ENCODE measurements at regions not wholly inside any gene's neighbourhood (a gene's known extent, or its start where the extent isn't known, plus 50 kb on each side); places are given as distances from the start of the nearest gene placed in this dataset.

- no peak for DNase-seq
- H3K4me3 Mint-ChIP-seq (ENCODE audit: unreplicated experiment) = no peak overlapping the region
- Histone ChIP-seq H3K4me3 (ENCODE audit: low read depth, low read length) (no peak overlapping the region), H3K4me1 (no peaks in the 10 kb centered on the region), H3K36me3 (ENCODE audit: control insufficient read depth, insufficient read depth, low read length) (no peaks in the 10 kb centered on the region), H3K27me3 (replicated peaks; ENCODE audit: control insufficient read depth, insufficient read depth, low read length) (no peaks in the 10 kb centered on the region), H3K9me3 (no peaks in the 10 kb centered on the region)
- no peaks in the 10 kb centered on the region for H3K36me3 Mint-ChIP-seq (ENCODE audit: insufficient read depth, unreplicated experiment)
- H3K27ac Mint-ChIP-seq (ENCODE audit: unreplicated experiment) = no peak overlapping the region
- H3K4me1 Mint-ChIP-seq (ENCODE audit: low read depth, unreplicated experiment) = no peaks in the 10 kb centered on the region
- no TSS peak for BruUV-seq (replicated peaks)
- no peak for TF ChIP-seq CTCF (IDR thresholded peaks at IDR 0.05; ENCODE audit: insufficient read depth in 1 of 2, low read depth in 1 of 2, low read length in 1 of 2, severe bottlenecking in 1 of 2, unreplicated experiment in 1 of 2)
- intact Hi-C loops (cut with micrococcal nuclease; ENCODE audit: unreplicated experiment) = no loop called here
- peaks cover 34% of the 10 kb centered on the region for H3K27me3 Mint-ChIP-seq (ENCODE audit: insufficient read depth, unreplicated experiment)
- no peaks in the 10 kb centered on the region for H3K9me3 Mint-ChIP-seq (ENCODE audit: unreplicated experiment)
- CTCF ChIA-PET = no interaction called here
- POLR2A ChIA-PET = no interaction called here
These were observed 76.3 kb upstream of the ZC3H12A start for GRCh38 chr1:37398096-37398495.

DNA sequence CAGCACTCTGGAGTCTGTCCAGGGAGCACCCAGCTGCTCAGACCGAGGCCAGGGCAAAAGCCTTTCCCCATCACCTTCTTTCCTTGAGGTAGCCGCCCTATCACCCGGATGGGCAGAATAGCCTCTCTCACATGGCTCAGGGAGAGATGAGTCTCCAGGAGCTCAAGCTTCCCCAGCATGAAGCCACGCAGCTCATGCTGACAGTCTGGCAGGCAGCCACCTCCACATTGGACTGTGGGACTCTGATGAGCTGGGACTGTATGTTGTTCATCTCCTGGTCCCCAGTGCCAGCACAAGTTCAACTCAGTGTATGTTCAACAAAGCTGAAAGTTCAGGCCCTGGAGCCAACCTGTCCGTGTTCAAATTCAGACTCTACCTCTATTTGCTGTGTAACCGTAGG is 75.2 kb upstream of the ZC3H12A start:
- peaks cover 35% of the 10 kb centered on the region for H3K27me3 Mint-ChIP-seq (ENCODE audit: insufficient read depth, unreplicated experiment)
- intact Hi-C loops (cut with micrococcal nuclease; ENCODE audit: unreplicated experiment) = no loop called here
- DNase-seq = no peak
- ChIA-PET POLR2A (no interaction called here), CTCF (no interaction called here)
- no peaks in the 10 kb centered on the region for H3K36me3 Mint-ChIP-seq (ENCODE audit: insufficient read depth, unreplicated experiment)
- no peak for TF ChIP-seq CTCF (IDR thresholded peaks at IDR 0.05; ENCODE audit: insufficient read depth in 1 of 2, low read depth in 1 of 2, low read length in 1 of 2, severe bottlenecking in 1 of 2, unreplicated experiment in 1 of 2)
- H3K4me1 Mint-ChIP-seq (ENCODE audit: low read depth, unreplicated experiment) = no peaks in the 10 kb centered on the region
- Histone ChIP-seq H3K36me3 (ENCODE audit: control insufficient read depth, insufficient read depth, low read length) (no peaks in the 10 kb centered on the region), H3K27me3 (replicated peaks; ENCODE audit: control insufficient read depth, insufficient read depth, low read length) (no peaks in the 10 kb centered on the region), H3K4me1 (no peaks in the 10 kb centered on the region), H3K4me3 (ENCODE audit: low read depth, low read length) (no peak overlapping the region), H3K9me3 (no peaks in the 10 kb centered on the region)
- H3K27ac Mint-ChIP-seq (ENCODE audit: unreplicated experiment) = no peak overlapping the region
- H3K9me3 Mint-ChIP-seq (ENCODE audit: unreplicated experiment) = no peaks in the 10 kb centered on the region
- H3K4me3 Mint-ChIP-seq (ENCODE audit: unreplicated experiment) = no peak overlapping the region
- BruUV-seq (replicated peaks) = no TSS peak

DNA sequence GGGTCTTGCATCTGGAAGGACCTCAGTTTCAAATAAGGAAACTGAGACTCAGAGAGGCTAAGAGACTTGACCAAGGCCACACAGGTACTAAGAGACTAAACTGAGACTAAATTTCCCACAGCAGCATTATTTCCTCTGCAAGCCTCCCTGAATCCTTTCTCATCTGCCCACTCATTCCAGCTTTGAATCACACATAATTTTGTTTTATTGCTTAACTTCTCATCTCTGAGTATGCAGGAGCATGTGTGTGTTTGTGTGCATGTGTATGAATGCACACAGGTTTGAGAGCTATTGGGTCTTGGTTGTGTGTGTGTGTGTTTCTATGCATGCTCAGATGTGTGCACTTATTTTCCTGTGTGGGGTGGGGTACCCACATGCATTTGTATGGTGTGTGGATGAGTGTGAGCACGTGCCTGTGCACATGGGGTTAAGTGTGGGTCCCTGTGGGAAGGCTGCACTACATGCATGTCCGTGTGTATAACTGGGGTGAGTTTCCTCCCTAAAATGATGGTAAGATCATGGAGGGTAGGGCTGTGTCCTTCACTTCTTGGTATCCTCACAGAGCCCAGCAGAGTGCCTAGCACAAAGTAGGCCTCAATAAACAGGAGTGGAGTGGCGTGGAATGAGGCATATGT is 74.4 kb upstream of the ZC3H12A start:
- intact Hi-C loops (cut with micrococcal nuclease; ENCODE audit: unreplicated experiment) = no loop called here
- H3K27me3 ChIP-seq (replicated peaks; ENCODE audit: control insufficient read depth, insufficient read depth, low read length) = no peaks in the 10 kb centered on the region
- Mint-ChIP-seq H3K36me3 (ENCODE audit: insufficient read depth, unreplicated experiment) (no peaks in the 10 kb centered on the region), H3K27me3 (ENCODE audit: insufficient read depth, unreplicated experiment) (peaks cover 36% of the 10 kb centered on the region), H3K4me3 (ENCODE audit: unreplicated experiment) (no peak overlapping the region), H3K27ac (ENCODE audit: unreplicated experiment) (no peak overlapping the region), H3K4me1 (ENCODE audit: low read depth, unreplicated experiment) (no peaks in the 10 kb centered on the region), H3K9me3 (ENCODE audit: unreplicated experiment) (no peaks in the 10 kb centered on the region)
- no peak for DNase-seq
- H3K4me3 ChIP-seq (ENCODE audit: low read depth, low read length) = no peak overlapping the region
- no peak for TF ChIP-seq CTCF (IDR thresholded peaks at IDR 0.05; ENCODE audit: insufficient read depth in 1 of 2, low read depth in 1 of 2, low read length in 1 of 2, severe bottlenecking in 1 of 2, unreplicated experiment in 1 of 2)
- H3K36me3 ChIP-seq (ENCODE audit: control insufficient read depth, insufficient read depth, low read length) = no peaks in the 10 kb centered on the region
- BruUV-seq (replicated peaks) = no TSS peak
- no peaks in the 10 kb centered on the region for H3K4me1 ChIP-seq
- no peaks in the 10 kb centered on the region for H3K9me3 ChIP-seq
- CTCF ChIA-PET = no interaction called here
- POLR2A ChIA-PET = no interaction called here

All from Caco-2 (cell line).